Stimulated activated CD4-positive, alpha-beta T cell treated with anti-CD3 and anti-CD28 coated beads, Interleukin-12 subunit alpha, Interleukin-12 subunit beta, amount 100 ng/mL, for 24 hours (primary cell): ENCODE measurements at regions not wholly inside any gene's neighbourhood (a gene's known extent, or its start where the extent isn't known, plus 50 kb on each side); places are given as distances from the start of the nearest gene placed in this dataset.

Source experiments
- DNase-seq, 2 experiments: peaks; one replicate each; pipeline ENCODE4 v3.0.0-alpha.2; 2020; ENCODE audit warnings: low read depth in 2 of 2

GRCh38 chr22:49142891-49143290 lies 684.8 kb downstream of the BRD1 start:
- DNase-seq, result no peak

GRCh38 chr22:49142296-49142695 lies 685.4 kb downstream of the BRD1 start:
- DNase-seq, result no peak

DNA sequence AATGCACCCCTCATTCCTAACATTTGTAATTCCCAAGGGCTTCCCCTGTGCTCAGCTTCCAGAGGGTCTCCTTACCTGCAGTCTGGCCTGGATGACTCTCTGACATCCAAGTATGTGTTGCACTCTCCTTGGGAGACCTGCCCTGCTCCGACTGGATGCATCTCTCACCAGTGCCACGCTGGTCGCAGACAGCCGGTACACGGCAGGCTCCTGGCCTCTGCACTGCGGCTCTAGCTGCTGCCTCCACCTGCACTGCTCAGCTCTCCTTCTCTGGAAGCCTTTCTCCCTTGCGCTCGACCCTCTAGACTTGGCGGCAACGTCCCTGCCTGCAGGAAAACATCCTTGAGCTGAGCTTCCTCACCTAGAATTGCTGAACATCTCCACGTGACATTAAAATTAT lies 685.9 kb downstream of the BRD1 start:
- DNase-seq, result no peak

GRCh38 chr22:49140911-49141665 lies 686.6 kb downstream of the BRD1 start:
- no peak for DNase-seq

- no peak for DNase-seq
Measured at GRCh38 chr22:49139492-49140151, 688.1 kb downstream of the BRD1 start.

GRCh38 chr22:49138250-49138790 lies 689.4 kb downstream of the BRD1 start:
- DNase-seq, result no peak

DNA sequence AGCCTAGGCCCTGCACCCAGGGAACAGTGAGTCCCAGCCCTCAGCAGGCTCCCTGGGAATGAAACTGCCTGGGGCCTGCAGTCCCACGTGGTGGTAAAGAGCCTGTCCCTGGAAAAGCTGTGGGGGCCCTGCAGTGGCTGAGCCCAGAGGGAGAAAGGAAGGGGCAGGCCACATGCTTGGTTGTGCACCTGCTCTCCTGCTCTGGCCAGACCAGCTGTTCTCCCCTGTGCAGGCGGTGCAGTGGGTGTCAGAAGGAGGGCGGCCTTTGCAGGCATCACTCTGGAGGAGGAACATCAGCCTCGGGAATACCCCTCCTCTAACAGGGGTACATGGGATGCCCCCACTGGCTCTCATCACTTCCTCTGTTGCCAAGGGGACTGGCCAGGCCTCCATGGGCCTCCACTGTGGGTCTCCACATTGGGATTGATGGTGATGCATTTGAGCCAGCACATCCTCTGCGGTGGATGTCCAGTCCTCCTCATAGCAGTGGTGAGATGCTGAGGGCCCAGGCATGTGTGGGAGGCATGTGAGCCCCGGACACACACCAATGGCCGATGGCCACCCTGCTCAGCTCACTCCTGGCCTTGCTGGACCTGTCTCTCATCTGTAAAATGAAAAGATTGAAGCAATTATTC lies 690.4 kb downstream of the BRD1 start:
- DNase-seq, result no peak

- DNase-seq, result no peak
Measured at GRCh38 chr22:49136816-49137180, 690.9 kb downstream of the BRD1 start.

DNA sequence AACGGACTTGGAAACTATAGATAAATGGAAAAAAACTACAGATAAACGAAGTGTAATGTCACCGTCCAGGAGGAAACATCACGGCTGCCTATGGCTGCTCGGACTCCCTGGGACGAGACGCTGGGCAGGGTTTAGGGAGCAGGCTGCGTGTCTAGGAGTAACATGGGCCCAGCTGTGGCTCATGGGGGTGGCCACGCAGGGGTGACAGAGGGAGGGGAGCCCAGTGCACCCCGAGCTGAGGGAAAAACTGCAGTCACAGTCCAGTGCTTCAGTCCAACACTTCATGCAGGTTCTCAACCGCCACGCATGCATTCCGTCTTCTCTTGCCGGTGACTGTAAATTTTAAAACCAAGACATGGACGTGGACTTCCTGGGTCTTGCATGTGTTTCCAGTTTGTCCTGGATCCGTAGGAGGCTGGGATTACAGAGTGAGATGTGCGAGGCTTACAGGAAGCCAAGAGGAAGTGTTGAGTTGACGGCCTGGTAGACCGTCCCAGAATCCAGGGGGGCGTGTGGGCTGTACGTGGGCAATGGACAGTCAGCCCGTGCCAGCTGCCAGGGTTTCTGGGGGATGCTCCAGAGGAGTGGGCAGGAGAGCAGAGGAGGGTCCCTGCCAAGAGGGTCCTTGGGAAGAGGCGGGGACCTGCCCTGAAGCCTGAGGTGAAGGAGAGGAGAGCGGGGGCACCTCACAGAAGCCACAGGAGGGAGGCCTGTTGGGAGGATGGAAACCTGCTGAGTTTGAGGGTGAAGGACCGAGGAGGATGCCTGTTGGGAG lies 691.4 kb downstream of the BRD1 start:
- no peak for DNase-seq

- DNase-seq, result no peak
Measured at GRCh38 chr22:49134076-49134475, 693.6 kb downstream of the BRD1 start.

DNA sequence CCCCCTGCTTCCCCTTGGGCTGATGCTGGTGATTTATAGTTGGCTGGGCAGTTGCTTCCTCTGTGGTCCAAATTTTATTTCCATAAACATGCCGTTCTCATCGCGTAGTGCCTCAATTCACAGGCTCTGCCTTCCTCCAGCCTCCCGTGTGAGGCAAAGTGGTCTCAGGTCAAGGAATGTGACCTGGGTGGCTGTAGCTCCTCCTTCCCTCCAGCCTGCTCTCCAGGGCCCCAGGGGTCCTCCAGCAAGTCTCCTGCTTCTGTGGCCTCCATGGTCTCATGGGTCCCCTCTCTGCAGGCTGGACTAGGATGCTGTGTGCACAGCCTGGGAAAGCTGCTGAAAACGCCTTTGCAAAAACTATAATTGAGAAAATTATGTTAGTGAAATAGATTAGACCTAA lies 694.1 kb downstream of the BRD1 start:
- DNase-seq, result no peak

DNA sequence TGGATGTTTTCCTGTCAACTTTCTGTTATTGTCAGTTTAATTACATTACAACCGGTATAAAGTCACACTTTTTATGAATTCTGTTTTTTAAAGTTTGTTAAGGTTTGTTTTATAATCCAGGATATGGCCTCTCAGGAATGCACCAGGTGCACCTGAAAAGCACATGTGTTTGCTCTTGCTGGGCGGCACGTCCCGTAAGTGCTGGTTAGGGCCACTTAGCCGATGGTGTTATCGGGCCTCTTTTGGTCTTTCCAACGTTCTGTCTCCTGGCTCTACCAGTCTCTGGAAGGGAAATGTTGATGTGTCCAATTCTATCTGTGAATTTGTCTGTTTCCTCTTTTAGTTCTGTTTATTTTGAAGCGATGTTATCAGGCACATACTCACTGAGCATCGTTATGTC lies 695.7 kb downstream of the BRD1 start:
- DNase-seq, result no peak

- DNase-seq, result no peak
Measured at GRCh38 chr22:49129736-49130135, 697.9 kb downstream of the BRD1 start.

DNA sequence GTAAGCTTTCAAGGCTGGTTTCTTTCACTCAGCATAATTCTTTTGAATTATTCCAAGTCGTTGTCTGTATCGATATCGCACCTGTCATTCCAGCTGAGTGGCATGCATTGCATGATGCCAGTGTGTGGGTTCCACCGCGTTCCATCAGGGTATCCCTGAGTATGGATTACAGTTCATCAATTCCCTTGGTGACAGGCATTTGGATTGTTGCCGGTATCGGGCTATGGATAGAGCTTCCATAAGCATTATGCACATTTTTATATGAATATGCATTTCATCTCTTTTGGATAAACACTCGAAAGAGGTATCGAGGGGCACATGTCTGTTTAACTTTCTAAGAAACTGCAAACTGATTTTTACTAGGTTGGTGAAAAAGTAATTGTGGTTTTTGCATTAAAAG lies 698.8 kb downstream of the BRD1 start:
- DNase-seq, result no peak

- no peak for DNase-seq
Measured at GRCh38 chr22:49124608-49125007, 703.1 kb downstream of the BRD1 start.

DNA sequence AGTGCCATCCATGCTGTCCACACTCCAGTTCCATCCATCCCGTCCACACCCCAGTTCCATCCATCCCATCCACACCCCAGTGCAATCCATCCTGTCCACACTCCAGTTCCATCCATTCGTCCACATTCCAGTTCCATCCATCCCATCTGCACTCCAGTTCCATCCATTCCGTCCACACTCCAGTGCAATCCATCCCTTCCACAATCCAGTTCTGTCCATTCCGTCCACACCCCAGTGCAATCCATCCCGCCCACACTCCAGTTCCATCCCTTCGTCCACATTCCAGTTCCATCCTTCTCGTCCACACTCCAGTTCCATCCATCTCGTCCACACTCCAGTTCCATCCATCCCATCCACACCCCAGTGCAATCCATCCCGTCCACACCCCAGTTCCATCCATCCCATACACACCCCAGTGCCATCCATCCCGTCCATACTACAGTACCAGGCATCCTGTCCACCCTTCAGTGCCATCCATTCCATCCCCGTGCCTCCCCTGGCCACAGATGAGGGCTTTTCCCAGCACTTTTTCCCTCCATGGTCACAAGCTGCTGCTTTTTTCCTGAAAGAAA lies 704.0 kb downstream of the BRD1 start:
- DNase-seq, result no peak

GRCh38 chr22:49119551-49119952 lies 708.1 kb downstream of the BRD1 start:
- DNase-seq, result no peak

DNA sequence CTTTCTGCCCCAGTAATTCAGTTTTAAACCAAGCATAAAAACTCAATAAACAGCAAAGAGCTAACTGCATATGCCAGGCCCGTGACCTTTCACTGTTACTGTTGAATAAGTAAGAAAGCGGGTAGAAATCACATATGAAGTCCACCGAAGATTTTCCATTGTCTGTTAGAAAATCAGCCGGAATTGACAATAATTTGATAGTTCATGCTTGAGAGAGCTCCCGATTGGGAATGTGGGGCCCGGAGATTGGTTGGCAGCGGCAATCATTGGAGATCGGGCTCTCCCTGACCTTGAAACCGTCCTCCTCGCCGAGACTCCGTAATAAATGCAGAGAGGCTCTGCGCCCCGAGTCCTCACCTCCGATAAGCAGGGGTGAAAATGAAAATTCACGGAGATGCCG lies 709.6 kb downstream of the BRD1 start:
- no peak for DNase-seq

DNA sequence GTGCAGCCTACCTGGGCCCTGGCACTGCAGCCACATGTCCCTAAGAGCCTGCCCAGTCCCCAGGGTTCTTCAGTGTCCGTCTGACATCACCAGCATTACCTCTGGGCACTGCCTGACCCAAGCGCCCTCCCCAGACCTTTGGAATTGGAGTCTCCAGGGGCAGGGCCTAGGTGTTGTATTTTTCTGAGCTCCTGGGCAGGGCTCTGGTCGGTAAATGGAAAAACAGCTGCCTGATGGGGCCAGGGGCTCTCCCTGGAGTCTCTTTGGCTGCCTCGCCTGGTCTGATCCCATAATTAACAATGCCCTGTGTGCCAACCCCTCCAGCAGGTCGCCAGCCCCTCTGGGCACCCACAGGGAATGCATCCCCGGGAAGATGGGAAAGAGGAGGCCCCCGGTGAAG lies 710.2 kb downstream of the BRD1 start:
- DNase-seq, result no peak

GRCh38 chr22:49116486-49117120 lies 711.1 kb downstream of the BRD1 start:
- no peak for DNase-seq

GRCh38 chr22:49116021-49116420 lies 711.7 kb downstream of the BRD1 start:
- DNase-seq, result no peak
